C4-2B (cell line): ENCODE measurements at regions not wholly inside any gene's neighbourhood (a gene's known extent, or its start where the extent isn't known, plus 50 kb on each side); places are given as distances from the start of the nearest gene placed in this dataset.

Experiments used
- CTCF ChIP-seq: fragments of 450-650 bp; conservative IDR thresholded peaks from 2 replicates; pipeline ENCODE4 v1.5.1; 2017; ENCODE audit warnings: mild to moderate bottlenecking
- ZFX ChIP-seq: fragments of 450-650 bp; IDR thresholded peaks from 2 replicates; pipeline ENCODE4 v1.6.1; 2017

DNA sequence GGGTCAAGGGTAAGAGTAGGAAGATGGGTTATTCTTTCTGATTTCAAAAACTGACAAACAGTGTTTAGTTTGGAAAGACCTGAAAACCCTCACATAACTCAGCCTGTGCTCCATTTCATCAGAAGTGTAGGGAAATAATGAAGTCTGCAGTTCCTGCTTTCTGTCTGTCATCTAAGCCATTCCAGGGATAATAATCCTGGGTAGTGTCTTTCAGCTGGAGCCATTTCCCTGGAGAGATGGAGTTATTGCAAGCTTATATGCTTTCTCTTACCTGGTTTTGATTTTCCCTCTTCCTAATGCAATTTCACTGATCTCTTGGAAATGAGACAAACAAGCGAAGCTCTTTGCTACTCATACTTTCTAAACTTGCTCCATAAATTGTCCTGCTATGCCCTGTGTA, 824.8 kb upstream of the LCORL start:
- no peak for TF ChIP-seq CTCF
- TF ChIP-seq ZFX = no peak
